ENCODE measurements at regions not wholly inside any gene's neighbourhood (a gene's known extent, or its start where the extent isn't known, plus 50 kb on each side); places are given as distances from the start of the nearest gene placed in this dataset.
"Not testable (repeated sequence)": the region's sequence is repeated elsewhere in the genome, so short reads cannot be mapped to it uniquely, and the experiment has no call there.

- in situ Hi-C loops (cut with HindIII; ENCODE audit: low pct_unique_long_range_greater_than_20kb, low sequenced_read_pairs) = no loop called here
Measured at GRCh38 chr18:39190508-39190907, 1624.9 kb upstream of the CELF4 start.

GRCh38 chr18:39188278-39188677 lies 1622.7 kb upstream of the CELF4 start:
- in situ Hi-C loops (cut with HindIII; ENCODE audit: low pct_unique_long_range_greater_than_20kb, low sequenced_read_pairs) = no loop called here
- no peak for DNase-seq (ENCODE audit: low read depth)

More at GRCh38 chr18:39190508-39190907, 1624.9 kb upstream of the CELF4 start:
- no peak for DNase-seq (ENCODE audit: low read depth)

GRCh38 chr18:39186008-39186407 lies 1620.4 kb upstream of the CELF4 start:
- DNase-seq (ENCODE audit: low read depth) = no peak
- in situ Hi-C loops (cut with HindIII; ENCODE audit: low pct_unique_long_range_greater_than_20kb, low sequenced_read_pairs) = no loop called here

GRCh38 chr18:39184176-39184575 lies 1618.6 kb upstream of the CELF4 start:
- DNase-seq (ENCODE audit: low read depth) = no peak
- in situ Hi-C loops (cut with HindIII; ENCODE audit: low pct_unique_long_range_greater_than_20kb, low sequenced_read_pairs) = no loop called here

GRCh38 chr18:39178166-39178565 lies 1612.6 kb upstream of the CELF4 start:
- DNase-seq (ENCODE audit: low read depth) = no peak
- in situ Hi-C loops (cut with HindIII; ENCODE audit: low pct_unique_long_range_greater_than_20kb, low sequenced_read_pairs) = no loop called here

- in situ Hi-C loops (cut with HindIII; ENCODE audit: low pct_unique_long_range_greater_than_20kb, low sequenced_read_pairs) = no loop called here
- DNase-seq (ENCODE audit: low read depth) = peak; percentile 1
Measured at GRCh38 chr18:39172695-39173421, 1607.3 kb upstream of the CELF4 start.

- DNase-seq (ENCODE audit: low read depth) = no peak
- in situ Hi-C loops (cut with HindIII; ENCODE audit: low pct_unique_long_range_greater_than_20kb, low sequenced_read_pairs) = no loop called here
Measured at GRCh38 chr18:39168723-39169122, 1603.1 kb upstream of the CELF4 start.

- in situ Hi-C loops (cut with HindIII; ENCODE audit: low pct_unique_long_range_greater_than_20kb, low sequenced_read_pairs) = no loop called here
- DNase-seq (ENCODE audit: low read depth) = no peak
Measured at GRCh38 chr18:39167990-39168389, 1602.4 kb upstream of the CELF4 start.

- no peak for DNase-seq (ENCODE audit: low read depth)
- in situ Hi-C loops (cut with HindIII; ENCODE audit: low pct_unique_long_range_greater_than_20kb, low sequenced_read_pairs) = no loop called here
Measured at GRCh38 chr18:39166776-39167175, 1601.2 kb upstream of the CELF4 start.

GRCh38 chr18:39162013-39162827 lies 1596.6 kb upstream of the CELF4 start:
- in situ Hi-C loops (cut with HindIII; ENCODE audit: low pct_unique_long_range_greater_than_20kb, low sequenced_read_pairs) = no loop called here

GRCh38 chr18:39149211-39149806 lies 1583.7 kb upstream of the CELF4 start:
- DNase-seq (ENCODE audit: low read depth) = peak; percentile 6
- in situ Hi-C loops (cut with HindIII; ENCODE audit: low pct_unique_long_range_greater_than_20kb, low sequenced_read_pairs) = no loop called here

More at GRCh38 chr18:39162013-39162827, 1596.6 kb upstream of the CELF4 start:
- DNase-seq (ENCODE audit: low read depth) = no peak

- DNase-seq (ENCODE audit: low read depth) = no peak
- in situ Hi-C loops (cut with HindIII; ENCODE audit: low pct_unique_long_range_greater_than_20kb, low sequenced_read_pairs) = no loop called here
Measured at GRCh38 chr18:39134255-39134654, 1568.7 kb upstream of the CELF4 start.

GRCh38 chr18:39127538-39127937 lies 1561.9 kb upstream of the CELF4 start:
- DNase-seq (ENCODE audit: low read depth); in situ Hi-C loops (cut with HindIII; ENCODE audit: low pct_unique_long_range_greater_than_20kb, low sequenced_read_pairs): not testable (repeated sequence)

GRCh38 chr18:39113790-39114189 lies 1548.2 kb upstream of the CELF4 start:
- DNase-seq (ENCODE audit: low read depth) = no peak
- in situ Hi-C loops (cut with HindIII; ENCODE audit: low pct_unique_long_range_greater_than_20kb, low sequenced_read_pairs) = no loop called here

GRCh38 chr18:39105104-39105503 lies 1539.5 kb upstream of the CELF4 start:
- no peak for DNase-seq (ENCODE audit: low read depth)
- in situ Hi-C loops (cut with HindIII; ENCODE audit: low pct_unique_long_range_greater_than_20kb, low sequenced_read_pairs) = no loop called here

GRCh38 chr18:39072970-39073369 lies 1507.4 kb upstream of the CELF4 start:
- no peak for DNase-seq (ENCODE audit: low read depth)
- in situ Hi-C loops (cut with HindIII; ENCODE audit: low pct_unique_long_range_greater_than_20kb, low sequenced_read_pairs) = no loop called here

- DNase-seq (ENCODE audit: low read depth) = no peak
- in situ Hi-C loops (cut with HindIII; ENCODE audit: low pct_unique_long_range_greater_than_20kb, low sequenced_read_pairs) = no loop called here
Measured at GRCh38 chr18:39062426-39062825, 1496.8 kb upstream of the CELF4 start.

- DNase-seq (ENCODE audit: low read depth) = no peak
- in situ Hi-C loops (cut with HindIII; ENCODE audit: low pct_unique_long_range_greater_than_20kb, low sequenced_read_pairs) = no loop called here
Measured at GRCh38 chr18:39058386-39059000, 1492.9 kb upstream of the CELF4 start.

All from Caki2 (cell line).